Testis (tissue), 2 donors: ENCODE measurements at regions not wholly inside any gene's neighbourhood (a gene's known extent, or its start where the extent isn't known, plus 50 kb on each side); places are given as distances from the start of the nearest gene placed in this dataset.

ENCODE experiments used
- CTCF ChIP-seq, 3 experiments: fragments of 450-650 bp in 2 of 3; fragments of 200-600 bp in 1 of 3; sonication (generic) in 1 of 3; IDR thresholded peaks; one replicate each; pipeline ENCODE4 v1.5.1; 2016 to 2019; ENCODE audit warnings: antibody characterized with exemption in 3 of 3, mild to moderate bottlenecking in 2 of 3, moderate library complexity in 1 of 3
- POLR2A ChIP-seq: fragments of 450-650 bp; IDR thresholded peaks from one replicate; pipeline ENCODE4 v1.6.1; 2017; ENCODE audit warnings: antibody characterized with exemption, mild to moderate bottlenecking, moderate library complexity

- TF ChIP-seq CTCF (IDR thresholded peaks at IDR 0.05): no peak
- no peak for TF ChIP-seq POLR2A
Measured at GRCh38 chr10:6737080-6737641, 157.1 kb upstream of the PRKCQ start.
